ENCODE measurements at regions not wholly inside any gene's neighbourhood (a gene's known extent, or its start where the extent isn't known, plus 50 kb on each side); places are given as distances from the start of the nearest gene placed in this dataset.
A peak's percentile ranks its signal among the peaks of the same experiment; 100 is the strongest.

DNA sequence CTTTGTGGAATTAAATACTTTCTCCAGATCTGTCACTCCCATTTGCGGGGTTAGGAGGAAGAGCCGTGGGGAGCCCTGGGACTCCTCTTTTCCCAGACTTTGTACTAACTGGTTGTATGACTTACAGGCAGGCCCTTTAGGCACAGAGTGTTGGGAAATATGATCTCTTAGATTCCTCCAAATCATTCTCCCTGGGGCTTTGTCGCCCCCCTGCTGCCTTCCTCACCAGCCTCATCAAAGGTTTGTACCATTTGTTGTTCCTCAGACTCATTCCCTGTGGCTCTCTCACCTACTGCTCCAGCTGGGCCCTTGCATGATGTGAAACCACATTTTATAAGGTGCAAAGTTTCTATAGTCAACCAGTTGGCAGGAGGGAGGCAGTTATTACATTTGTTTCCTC is 56.4 kb downstream of the CRYGS start:
- intact Hi-C loops (cut with DNase I) = no loop called here
- DNase-seq = peak in 1 of 42 donors; percentile 40

DNA sequence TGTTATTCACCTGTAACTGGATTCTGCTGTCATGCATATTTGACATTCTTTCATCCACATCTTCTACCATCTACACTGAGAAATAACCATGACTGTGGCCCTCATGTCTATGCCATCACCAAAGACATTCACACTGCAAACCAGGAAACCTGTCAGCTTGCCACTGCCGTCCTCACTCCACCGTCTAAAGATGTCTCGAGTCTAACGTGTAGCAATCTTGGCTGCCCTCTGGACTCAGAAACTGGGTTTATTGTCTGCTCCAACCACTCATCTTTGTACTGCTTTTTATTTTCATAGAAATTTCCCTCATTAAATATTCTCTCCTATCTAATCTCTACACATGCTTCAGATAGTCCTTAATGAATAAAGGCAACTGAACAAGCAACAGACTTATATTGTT is 57.1 kb downstream of the CRYGS start:
- intact Hi-C loops (cut with DNase I) = no loop called here
- DNase-seq = peak in 1 of 42 donors; percentile 29

- intact Hi-C loops (cut with DNase I) = no loop called here
- DNase-seq = no peak
These were observed 60.4 kb downstream of the CRYGS start for GRCh38 chr3:186483611-186484340.

- intact Hi-C loops (cut with DNase I) = no loop called here
These were observed 62.7 kb downstream of the CRYGS start for GRCh38 chr3:186481526-186481925.

DNA sequence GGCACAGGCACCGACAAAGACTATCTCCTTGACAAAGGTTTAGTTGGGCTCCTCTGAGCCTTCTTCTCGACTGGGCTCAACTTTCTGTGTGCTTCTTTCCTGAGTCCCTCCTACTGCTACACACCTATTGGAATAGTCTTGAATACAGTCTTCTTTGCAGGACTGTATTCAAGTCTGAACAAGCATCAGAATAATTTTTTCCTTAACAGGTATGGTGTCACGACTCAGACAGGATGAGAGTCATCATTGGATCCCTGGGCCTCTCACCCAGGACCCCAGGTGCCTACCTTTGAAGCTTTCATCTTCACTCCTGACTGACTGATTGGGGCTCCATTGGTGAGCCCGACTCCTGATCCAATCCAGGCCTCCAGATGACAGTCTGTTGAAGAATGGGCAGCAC is 66.3 kb downstream of the CRYGS start:
- intact Hi-C loops (cut with DNase I) = no loop called here
- no peak for DNase-seq

More at GRCh38 chr3:186481526-186481925, 62.7 kb downstream of the CRYGS start:
- DNase-seq = no peak

- intact Hi-C loops (cut with DNase I) = no loop called here
- DNase-seq = no peak
These were observed 67.1 kb downstream of the CRYGS start for GRCh38 chr3:186477033-186477432.

DNA sequence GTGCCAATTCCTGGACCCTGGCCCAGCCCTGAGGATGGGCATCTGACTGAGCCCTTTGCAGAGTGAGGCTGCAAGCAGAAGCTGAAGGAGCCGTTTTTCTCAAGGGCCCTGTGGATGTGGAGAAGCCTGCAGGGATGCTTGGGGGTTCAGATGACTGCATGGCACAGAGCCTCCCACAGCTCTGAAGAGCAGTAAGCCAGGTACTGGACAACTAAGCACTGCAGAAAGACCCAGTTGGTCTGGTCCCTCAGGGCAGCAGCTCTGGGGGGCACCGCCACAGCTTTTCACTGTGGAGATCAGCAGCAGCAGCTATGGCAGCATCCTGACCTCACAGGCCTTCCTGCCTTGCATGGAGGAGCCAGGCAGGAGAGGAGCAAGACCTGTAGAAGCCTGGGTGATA is 67.6 kb downstream of the CRYGS start:
- DNase-seq = peak in 5 of 42 donors; percentile 12 to 38 (median 22)
- intact Hi-C loops (cut with DNase I) = no loop called here

DNA sequence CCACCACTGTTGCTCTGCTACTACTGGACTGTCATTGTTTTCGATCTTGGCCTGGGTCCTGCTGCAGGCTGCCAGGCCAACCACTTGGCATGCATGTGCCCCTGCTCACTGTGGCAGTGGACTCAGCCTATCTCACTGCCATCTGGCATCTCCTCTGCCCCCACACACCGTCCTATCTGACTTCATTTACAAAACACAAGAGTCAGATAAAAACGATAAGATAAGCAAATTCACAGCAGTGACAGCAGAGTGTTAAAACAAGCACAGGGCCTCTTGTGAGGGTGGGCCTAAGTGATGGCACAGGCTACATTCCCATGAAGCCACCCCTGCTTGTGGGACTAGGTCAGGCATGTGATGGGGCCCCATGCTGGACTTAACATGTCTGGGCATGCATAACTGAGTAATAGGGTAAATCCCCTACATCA is 68.1 kb downstream of the CRYGS start:
- intact Hi-C loops (cut with DNase I) = no loop called here
- peak; percentile 48 to 93 (median 82) for DNase-seq

DNA sequence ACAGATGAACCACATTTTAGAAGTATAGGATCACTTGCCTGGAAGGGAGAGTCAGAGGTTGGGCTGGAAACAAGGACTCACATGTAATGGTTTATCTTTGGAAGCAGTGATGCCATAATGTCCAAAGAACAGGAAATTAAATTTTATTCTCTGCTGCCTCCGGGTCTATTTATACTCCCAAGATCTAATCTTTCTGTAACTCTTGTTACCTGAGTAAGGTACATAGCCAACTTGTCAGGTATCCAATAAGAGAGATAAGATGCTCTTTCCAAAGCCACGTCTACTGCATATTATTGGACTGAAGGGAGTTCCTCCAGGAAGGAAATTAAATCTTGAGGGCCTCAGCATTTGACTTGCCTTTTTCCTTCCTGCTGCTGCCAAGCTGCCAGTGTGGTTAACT is 71.0 kb downstream of the CRYGS start:
- DNase-seq = no peak
- intact Hi-C loops (cut with DNase I) = no loop called here

- DNase-seq = peak in 1 of 42 donors; percentile 26
- intact Hi-C loops (cut with DNase I) = no loop called here
These were observed 71.6 kb downstream of the CRYGS start for GRCh38 chr3:186472456-186473008.

DNA sequence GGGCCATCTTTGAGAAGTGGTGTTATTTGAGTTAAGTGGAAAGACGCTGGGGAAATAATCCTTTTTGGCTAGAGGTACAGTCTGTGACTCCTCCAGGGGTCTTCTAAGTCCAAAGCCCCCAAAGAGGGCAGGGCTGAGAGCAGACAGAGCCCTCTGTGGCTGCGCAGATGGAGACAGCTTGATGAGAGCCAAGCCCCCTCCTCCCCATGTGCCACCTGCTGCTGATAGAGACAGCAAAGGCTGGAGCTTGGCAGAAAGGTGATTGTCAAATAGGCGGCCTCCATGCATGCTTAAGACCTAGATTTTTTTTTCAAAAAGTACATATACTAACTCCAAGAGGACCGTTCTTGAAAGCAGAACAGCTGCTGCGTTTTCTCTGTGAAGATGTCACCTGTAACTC is 72.4 kb downstream of the CRYGS start:
- DNase-seq = peak in 1 of 42 donors; percentile 13
- intact Hi-C loops (cut with DNase I) = no loop called here

- intact Hi-C loops (cut with DNase I) = no loop called here
- no peak for DNase-seq
These were observed 74.7 kb downstream of the CRYGS start for GRCh38 chr3:186469525-186469924.

- no peak for DNase-seq
- intact Hi-C loops (cut with DNase I) = no loop called here
These were observed 76.2 kb downstream of the CRYGS start for GRCh38 chr3:186467969-186468368.

- intact Hi-C loops (cut with DNase I) = no loop called here
- no peak for DNase-seq
These were observed 77.7 kb downstream of the CRYGS start for GRCh38 chr3:186466391-186466974.

- DNase-seq = no peak
- intact Hi-C loops (cut with DNase I) = no loop called here
These were observed 78.7 kb downstream of the CRYGS start for GRCh38 chr3:186465508-186465907.

DNA sequence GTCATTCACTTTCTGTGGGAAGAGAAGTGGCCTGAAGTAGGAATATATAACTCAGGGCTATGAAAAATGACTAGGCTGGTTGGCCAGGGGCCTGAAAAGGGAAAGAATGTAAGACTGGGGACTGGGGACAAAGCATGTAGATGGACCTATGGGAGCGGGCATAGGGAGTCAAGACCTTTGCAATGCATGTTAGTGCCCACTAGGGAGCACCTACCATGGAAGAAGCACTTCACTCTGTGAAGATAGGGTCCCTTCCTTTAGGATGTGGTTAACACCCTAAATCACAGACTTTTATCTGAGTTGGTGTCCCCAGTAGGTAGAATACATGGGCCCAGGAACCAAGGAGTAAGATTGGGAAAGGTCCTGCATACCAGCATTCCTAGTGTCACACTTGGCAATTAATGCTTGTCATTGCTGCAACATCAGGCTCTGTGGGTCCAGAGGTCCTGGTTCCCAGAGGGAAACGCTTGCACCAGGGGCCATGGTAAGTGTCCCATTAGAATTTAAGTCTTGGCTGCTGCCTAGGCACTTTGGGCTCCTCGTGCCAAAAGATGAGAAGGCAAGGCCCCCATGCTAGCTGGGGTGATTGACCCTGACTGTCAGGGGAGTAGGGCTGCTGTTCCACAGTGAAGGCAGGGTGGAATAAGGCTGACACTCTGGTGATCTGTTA is 79.6 kb downstream of the CRYGS start:
- no peak for DNase-seq
- intact Hi-C loops (cut with DNase I) = no loop called here

DNA sequence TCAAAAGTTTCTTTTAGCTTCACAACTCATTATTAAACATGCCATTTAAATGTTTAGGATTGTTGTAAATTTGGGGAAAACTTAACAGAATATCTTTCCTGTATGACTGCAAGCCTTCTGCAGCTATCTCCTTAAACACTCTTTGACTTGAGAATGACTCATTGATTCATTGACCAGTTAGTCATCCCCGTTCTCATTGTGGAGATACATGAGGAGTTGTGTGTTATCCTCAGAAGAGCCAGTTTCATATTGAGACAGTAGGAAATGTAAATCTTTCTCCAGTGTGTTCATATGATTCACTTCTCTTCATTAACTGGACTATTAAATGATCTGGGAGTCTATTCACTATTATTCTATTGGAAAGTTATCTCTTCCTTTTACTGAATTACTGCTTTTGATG is 83.0 kb downstream of the CRYGS start:
- intact Hi-C loops (cut with DNase I) = no loop called here

GRCh38 chr3:186459108-186459467 is 85.1 kb downstream of the CRYGS start:
- DNase-seq = no peak
- intact Hi-C loops (cut with DNase I) = no loop called here

More for the DNA sequence above, 83.0 kb downstream of the CRYGS start:
- no peak for DNase-seq

DNA sequence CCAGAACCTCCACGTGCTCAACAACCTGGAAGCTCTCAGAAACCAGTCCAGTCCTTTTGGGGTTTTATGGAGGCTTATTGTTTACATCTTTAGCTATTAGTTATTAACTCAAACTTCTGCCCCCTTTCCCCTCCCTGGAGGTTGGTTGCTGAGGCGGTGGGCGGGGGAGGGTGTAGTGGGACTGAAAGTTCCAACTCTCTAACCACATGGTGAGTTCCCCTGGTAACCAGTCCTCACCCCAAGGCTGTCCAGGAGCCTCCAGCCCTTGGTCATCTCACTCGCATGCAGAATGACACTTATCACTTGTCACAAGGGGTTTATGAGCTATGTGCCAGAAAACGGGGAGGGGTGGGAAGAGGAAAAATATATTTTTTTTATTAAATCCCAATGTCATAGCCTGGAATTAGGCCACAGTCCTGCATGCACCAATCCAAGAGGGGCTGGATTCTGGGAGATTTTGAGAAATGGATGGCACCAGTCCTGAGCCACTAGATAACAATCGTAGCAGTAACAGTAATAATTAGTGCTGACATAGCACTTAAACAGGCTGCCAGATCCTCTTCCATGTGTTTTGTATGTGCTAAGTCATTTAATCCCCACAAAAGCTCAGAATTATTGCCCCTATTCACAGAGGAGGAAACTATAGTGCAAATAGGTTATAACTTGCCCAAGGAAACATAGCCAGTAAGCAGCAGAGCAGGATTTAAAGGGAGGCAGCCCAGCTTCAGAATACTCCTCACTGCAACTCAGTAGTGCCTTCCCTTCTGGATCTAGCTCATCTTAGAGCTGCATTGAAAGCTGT is 85.7 kb downstream of the CRYGS start:
- intact Hi-C loops (cut with DNase I) = no loop called here
- no peak for DNase-seq
